Stimulated activated effector memory CD8-positive, alpha-beta T cell treated with anti-CD3 and anti-CD28 coated beads, Interleukin-12 subunit alpha, Interleukin-12 subunit beta, amount 100 ng/mL, for 72 hours (primary cell): ENCODE measurements at regions not wholly inside any gene's neighbourhood (a gene's known extent, or its start where the extent isn't known, plus 50 kb on each side); places are given as distances from the start of the nearest gene placed in this dataset.
A peak's percentile ranks its signal among the peaks of the same experiment; 100 is the strongest.

Experiments used
- ATAC-seq: fragments of 150-1000 bp; cut with Tn5 transposase; 2 replicates; pipeline ENCODE4 v1.10.0; 2021
- DNase-seq, 2 donors: peaks; one replicate each; pipeline ENCODE4 v3.0.0; 2021 to 2022; ENCODE audit warnings: low spot score in 2 of 2
- H3K27ac Mint-ChIP-seq: one replicate; pipeline ENCODE4 v1.8.0; 2022; ENCODE audit warnings: mild to moderate bottlenecking, mixed read lengths
- H3K36me3 Mint-ChIP-seq: one replicate; pipeline ENCODE4 v1.8.0; 2022; ENCODE audit warnings: mild to moderate bottlenecking, mixed read lengths
- H3K4me1 Mint-ChIP-seq: one replicate; pipeline ENCODE4 v1.8.0; 2022; ENCODE audit warnings: mixed read lengths
- H3K4me3 Mint-ChIP-seq: one replicate; pipeline ENCODE4 v1.8.0; 2022; ENCODE audit warnings: mild to moderate bottlenecking, mixed read lengths
- H3K9me3 Mint-ChIP-seq: one replicate; pipeline ENCODE4 v1.8.0; 2022; ENCODE audit warnings: mixed read lengths

GRCh38 chr2:16466821-16467151 lies 198.8 kb downstream of the CYRIA start:
- Mint-ChIP-seq H3K9me3 (no peaks in the 10 kb centered on the region), H3K36me3 (no peaks in the 10 kb centered on the region), H3K4me3 (no peak overlapping the region), H3K4me1 (no peaks in the 10 kb centered on the region), H3K27ac (no peak overlapping the region)
- DNase-seq (no peak), ATAC-seq (peak; percentile 24)

DNA sequence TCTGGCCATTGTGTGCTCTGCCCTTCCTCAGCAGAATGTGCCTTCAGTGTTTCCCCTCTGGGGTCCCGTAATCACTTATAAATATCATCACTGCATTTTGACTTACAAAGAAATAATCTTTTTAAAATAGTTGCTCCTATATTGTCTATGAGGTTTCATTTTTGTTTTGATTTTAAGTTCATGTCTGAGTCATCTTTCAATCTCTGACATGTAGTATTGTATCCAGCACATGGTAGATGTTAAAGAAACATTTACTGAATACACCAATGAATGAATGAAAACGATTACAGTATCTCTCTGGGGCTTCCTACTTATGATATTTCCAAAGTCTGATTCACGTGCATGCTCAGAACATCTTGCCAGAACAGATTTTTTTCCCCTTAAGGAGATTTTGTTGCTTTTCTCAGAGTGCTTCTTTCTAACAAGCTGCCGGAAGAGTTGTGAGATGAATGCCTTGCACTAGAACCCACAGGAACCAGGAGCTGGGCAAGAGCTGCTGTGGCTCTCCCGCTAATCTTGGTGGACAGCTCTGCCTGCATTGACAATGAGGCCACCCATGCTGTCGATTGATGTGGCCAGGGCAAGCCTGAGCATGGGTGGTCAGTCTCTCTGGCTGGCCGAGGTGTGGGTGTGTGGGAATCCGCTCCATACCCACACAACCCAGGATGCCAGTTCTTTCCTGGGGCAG lies 199.4 kb downstream of the CYRIA start:
- H3K36me3 Mint-ChIP-seq: no peaks in the 10 kb centered on the region

GRCh38 chr2:16464641-16465040 lies 201.0 kb downstream of the CYRIA start:
- H3K27ac Mint-ChIP-seq: no peak overlapping the region
- ATAC-seq: no peak
- DNase-seq: no peak
- no peak overlapping the region for H3K4me3 Mint-ChIP-seq
- no peaks in the 10 kb centered on the region for H3K9me3 Mint-ChIP-seq
- no peaks in the 10 kb centered on the region for H3K36me3 Mint-ChIP-seq
- no peaks in the 10 kb centered on the region for H3K4me1 Mint-ChIP-seq

More for the DNA sequence above, 199.4 kb downstream of the CYRIA start:
- no peaks in the 10 kb centered on the region for H3K9me3 Mint-ChIP-seq
- DNase-seq: no peak
- no peaks in the 10 kb centered on the region for H3K4me1 Mint-ChIP-seq
- no peak overlapping the region for H3K4me3 Mint-ChIP-seq
- H3K27ac Mint-ChIP-seq: no peak overlapping the region
- ATAC-seq: no peak

DNA sequence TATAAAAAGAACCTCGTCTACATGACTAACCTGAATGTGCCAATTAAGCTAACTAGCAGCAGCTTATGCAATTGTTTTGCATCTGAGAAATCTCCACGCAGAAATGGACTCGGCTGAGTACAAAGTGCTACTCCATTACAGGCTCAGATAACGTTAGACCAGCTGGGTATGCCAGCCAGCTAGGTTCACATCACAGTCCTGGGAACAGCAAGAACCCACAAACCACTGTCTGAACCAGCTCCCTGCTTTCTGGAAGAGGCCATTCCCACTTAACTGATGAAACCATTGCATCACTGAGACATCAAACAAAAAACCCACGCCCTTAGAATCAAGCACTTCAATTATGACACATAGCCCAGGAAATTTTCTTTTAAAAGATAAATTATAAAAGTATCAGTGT lies 202.7 kb downstream of the CYRIA start:
- Mint-ChIP-seq H3K4me1 (no peaks in the 10 kb centered on the region), H3K9me3 (peaks cover 6% of the 10 kb centered on the region), H3K36me3 (no peaks in the 10 kb centered on the region), H3K4me3 (no peak overlapping the region), H3K27ac (no peak overlapping the region)
- no peak for DNase-seq
- no peak for ATAC-seq

DNA sequence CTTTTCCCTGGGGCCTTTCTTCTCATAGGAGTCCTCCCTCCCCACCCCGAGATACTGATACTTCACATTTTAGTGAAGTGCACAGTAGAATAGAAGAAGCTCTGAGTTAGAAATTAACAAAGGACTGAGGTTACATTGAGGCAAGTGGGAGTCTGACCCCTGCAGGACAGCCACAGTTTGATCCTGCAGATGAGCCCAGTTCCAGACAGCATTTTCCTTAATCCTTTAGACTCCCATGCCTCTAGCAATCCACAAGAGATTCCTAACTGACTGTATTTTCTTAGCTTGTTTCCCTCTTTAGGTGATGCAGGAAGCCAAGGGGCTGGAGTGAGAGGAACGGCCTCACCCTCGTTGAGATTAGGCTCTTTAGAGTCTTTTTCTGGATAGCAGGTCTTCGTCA lies 204.0 kb downstream of the CYRIA start:
- DNase-seq (no peak), ATAC-seq (no peak)
- H3K4me1 Mint-ChIP-seq: no peaks in the 10 kb centered on the region
- no peak overlapping the region for H3K4me3 Mint-ChIP-seq
- H3K27ac Mint-ChIP-seq: no peak overlapping the region
- peaks cover 6% of the 10 kb centered on the region for H3K9me3 Mint-ChIP-seq
- no peaks in the 10 kb centered on the region for H3K36me3 Mint-ChIP-seq

DNA sequence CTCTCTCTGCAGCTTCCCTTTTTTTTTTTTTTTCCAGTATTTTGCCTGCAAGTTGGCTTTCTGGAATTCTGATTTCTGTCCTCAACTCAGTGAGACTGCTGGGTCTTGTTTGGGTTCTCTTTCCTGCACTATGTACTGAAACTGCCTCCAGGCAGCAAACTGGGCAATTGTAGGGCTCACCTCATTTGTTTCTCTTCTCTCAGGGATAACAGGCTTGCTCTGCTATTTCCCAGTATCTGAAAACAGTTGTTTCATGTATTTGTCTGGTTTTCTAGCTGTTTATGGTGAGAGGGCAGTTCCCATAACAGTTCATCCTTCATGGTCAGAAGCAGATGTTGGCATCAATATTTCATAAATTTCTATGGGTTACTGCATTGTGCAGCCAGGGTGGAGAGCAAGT lies 206.0 kb downstream of the CYRIA start:
- no peak for DNase-seq
- no peak overlapping the region for H3K4me3 Mint-ChIP-seq
- H3K36me3 Mint-ChIP-seq: no peaks in the 10 kb centered on the region
- H3K9me3 Mint-ChIP-seq: peaks cover 6% of the 10 kb centered on the region
- no peaks in the 10 kb centered on the region for H3K4me1 Mint-ChIP-seq
- no peak for ATAC-seq
- H3K27ac Mint-ChIP-seq: no peak overlapping the region

- DNase-seq (no peak), ATAC-seq (no peak)
- no peak overlapping the region for H3K4me3 Mint-ChIP-seq
- no peak overlapping the region for H3K27ac Mint-ChIP-seq
- peaks cover 6% of the 10 kb centered on the region for H3K9me3 Mint-ChIP-seq
- H3K4me1 Mint-ChIP-seq: no peaks in the 10 kb centered on the region
- H3K36me3 Mint-ChIP-seq: no peaks in the 10 kb centered on the region
Observed at GRCh38 chr2:16454621-16455020, 211.0 kb downstream of the CYRIA start.

- Mint-ChIP-seq H3K9me3 (peaks cover 3% of the 10 kb centered on the region), H3K4me1 (no peaks in the 10 kb centered on the region), H3K27ac (no peak overlapping the region), H3K36me3 (no peaks in the 10 kb centered on the region), H3K4me3 (no peak overlapping the region)
- DNase-seq: no peak
- no peak for ATAC-seq
Observed at GRCh38 chr2:16452123-16452522, 213.5 kb downstream of the CYRIA start.

DNA sequence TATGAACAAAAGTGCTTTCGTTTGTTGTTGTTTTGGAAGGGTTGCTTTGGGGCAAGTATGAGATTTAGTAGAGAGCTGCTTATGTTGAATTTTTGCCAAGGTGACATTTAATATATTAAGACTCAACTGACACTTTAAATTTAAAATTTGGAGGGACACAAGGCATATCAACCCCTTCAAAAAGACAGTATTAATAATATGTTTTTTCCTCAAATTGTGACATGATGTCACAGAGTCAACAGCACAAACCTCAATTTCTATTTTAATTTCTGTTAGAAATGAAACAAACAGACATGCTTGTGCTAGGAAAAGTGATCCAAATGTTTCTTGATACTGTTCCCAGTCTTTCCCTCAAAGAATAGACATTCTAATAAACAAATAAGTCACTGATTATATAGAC lies 218.9 kb downstream of the CYRIA start:
- Mint-ChIP-seq H3K36me3 (no peaks in the 10 kb centered on the region), H3K9me3 (peaks cover 8% of the 10 kb centered on the region), H3K4me1 (no peaks in the 10 kb centered on the region), H3K27ac (no peak overlapping the region), H3K4me3 (no peak overlapping the region)
- no peak for DNase-seq
- no peak for ATAC-seq

- Mint-ChIP-seq H3K9me3 (peaks cover 15% of the 10 kb centered on the region), H3K36me3 (no peaks in the 10 kb centered on the region), H3K4me3 (no peak overlapping the region), H3K4me1 (no peaks in the 10 kb centered on the region), H3K27ac (no peak overlapping the region)
- ATAC-seq (no peak), DNase-seq (no peak)
Observed at GRCh38 chr2:16442971-16443370, 222.7 kb downstream of the CYRIA start.

DNA sequence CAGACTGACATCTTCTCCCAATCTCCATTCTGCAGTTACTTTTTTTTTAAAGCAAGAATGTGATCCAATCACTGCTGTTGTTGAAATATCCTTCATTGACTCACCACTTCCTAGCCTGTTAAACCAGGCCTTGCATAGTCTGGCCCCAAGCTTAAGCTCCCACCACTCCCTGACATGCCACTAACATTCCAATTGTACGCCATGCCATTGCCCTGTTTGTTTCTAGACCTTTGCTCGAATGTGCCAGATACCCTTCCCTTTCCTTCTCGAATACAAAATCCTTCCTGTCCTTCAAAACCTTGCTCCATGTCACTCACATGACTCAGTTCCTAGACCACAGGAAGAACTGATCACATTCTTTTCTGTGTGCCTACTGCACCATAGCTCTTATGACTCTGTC lies 224.2 kb downstream of the CYRIA start:
- H3K36me3 Mint-ChIP-seq: no peaks in the 10 kb centered on the region
- no peak for ATAC-seq
- H3K9me3 Mint-ChIP-seq: peaks cover 11% of the 10 kb centered on the region
- DNase-seq: no peak
- H3K4me3 Mint-ChIP-seq: no peak overlapping the region
- no peak overlapping the region for H3K27ac Mint-ChIP-seq
- H3K4me1 Mint-ChIP-seq: no peaks in the 10 kb centered on the region

- Mint-ChIP-seq H3K27ac (no peak overlapping the region), H3K4me1 (no peaks in the 10 kb centered on the region), H3K4me3 (no peak overlapping the region), H3K36me3 (no peaks in the 10 kb centered on the region), H3K9me3 (peaks cover 11% of the 10 kb centered on the region)
- DNase-seq (no peak), ATAC-seq (no peak)
Observed at GRCh38 chr2:16440898-16441297, 224.7 kb downstream of the CYRIA start.

DNA sequence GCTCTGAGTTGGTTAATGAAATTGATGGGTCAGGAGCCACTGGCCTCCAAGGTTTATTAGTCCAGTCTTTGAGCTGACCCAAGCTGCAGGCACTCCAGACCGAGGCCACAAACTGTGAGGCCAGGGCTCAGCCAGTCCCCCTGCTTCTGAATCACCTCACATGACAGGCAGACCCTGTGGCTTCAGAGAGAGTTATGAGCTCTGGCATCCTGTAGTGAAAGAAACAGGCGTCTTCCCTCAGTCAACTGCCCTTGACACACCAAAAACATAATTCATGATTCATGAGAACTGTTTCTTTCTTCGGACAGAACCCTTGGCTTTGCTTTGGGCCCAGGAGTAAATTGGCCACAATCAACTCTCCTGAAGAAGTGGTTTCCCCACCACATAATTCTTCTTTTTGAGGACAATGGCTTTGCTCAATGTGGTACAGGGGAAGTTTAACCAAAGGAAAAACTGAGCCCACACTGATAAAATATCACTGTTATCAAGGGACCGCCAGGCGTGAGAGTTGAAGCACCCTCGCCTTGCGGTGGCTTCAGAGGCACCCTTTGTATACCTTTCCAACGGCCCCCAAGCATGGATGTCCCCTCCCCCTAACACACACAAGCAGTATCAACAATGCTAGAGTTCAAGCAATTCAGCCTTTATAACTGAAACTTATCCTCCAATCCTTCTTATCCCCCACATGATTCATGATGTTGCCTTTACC lies 226.9 kb downstream of the CYRIA start:
- Mint-ChIP-seq H3K9me3 (peaks cover 8% of the 10 kb centered on the region), H3K27ac (no peak overlapping the region), H3K36me3 (no peaks in the 10 kb centered on the region), H3K4me1 (no peaks in the 10 kb centered on the region), H3K4me3 (no peak overlapping the region)
- ATAC-seq: no peak
- no peak for DNase-seq

DNA sequence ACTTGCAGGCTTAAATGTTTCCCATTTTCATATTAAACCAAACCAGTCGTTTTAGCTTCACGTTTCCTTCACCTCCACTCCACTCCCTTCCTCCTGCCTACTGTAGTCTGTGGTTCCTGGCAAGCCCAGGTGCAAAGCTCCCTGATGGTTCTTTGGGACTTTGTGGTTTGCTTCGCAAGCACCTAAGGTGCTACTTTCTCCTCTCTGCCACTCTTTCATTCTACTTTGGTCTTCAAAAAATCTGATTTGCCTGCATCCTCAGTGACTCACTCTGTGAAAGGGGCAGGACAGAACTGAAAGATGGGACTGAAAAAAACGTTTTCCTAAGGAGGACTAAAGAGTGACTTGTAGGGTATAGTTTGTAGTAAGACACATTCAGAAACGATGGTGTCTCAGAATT lies 228.4 kb downstream of the CYRIA start:
- no peak for DNase-seq
- Mint-ChIP-seq H3K4me1 (no peaks in the 10 kb centered on the region), H3K4me3 (no peak overlapping the region), H3K27ac (no peak overlapping the region), H3K36me3 (no peaks in the 10 kb centered on the region), H3K9me3 (peaks cover 8% of the 10 kb centered on the region)
- ATAC-seq: no peak

DNA sequence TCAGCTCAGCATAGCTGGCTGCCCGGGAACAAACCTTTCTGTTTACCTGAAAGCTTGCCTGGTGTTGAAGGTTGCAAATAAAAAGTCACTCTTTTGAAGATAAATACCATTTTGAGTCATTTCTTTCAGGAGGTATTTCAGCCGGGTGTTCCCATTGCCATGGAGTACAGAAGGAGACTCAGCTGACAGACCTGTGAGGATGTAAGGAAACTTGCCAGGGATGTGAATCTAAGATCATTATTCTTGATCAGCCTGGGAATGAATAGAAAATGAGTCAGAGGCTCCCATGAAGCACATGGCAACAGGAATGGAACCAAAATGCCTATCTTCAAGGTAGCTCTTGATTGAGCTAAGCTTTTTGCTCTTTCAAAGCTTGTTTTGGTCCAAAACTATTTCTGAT lies 231.2 kb downstream of the CYRIA start:
- ATAC-seq (no peak), DNase-seq (no peak)
- Mint-ChIP-seq H3K27ac (no peak overlapping the region), H3K9me3 (peaks cover 4% of the 10 kb centered on the region), H3K4me3 (no peak overlapping the region), H3K36me3 (no peaks in the 10 kb centered on the region), H3K4me1 (no peaks in the 10 kb centered on the region)

- Mint-ChIP-seq H3K4me3 (no peak overlapping the region), H3K9me3 (peaks cover 4% of the 10 kb centered on the region), H3K36me3 (no peaks in the 10 kb centered on the region), H3K4me1 (no peaks in the 10 kb centered on the region), H3K27ac (no peak overlapping the region)
- ATAC-seq (no peak), DNase-seq (no peak)
Observed at GRCh38 chr2:16430846-16431245, 234.8 kb downstream of the CYRIA start.
